ENCODE measurements at regions not wholly inside any gene's neighbourhood (a gene's known extent, or its start where the extent isn't known, plus 50 kb on each side); places are given as distances from the start of the nearest gene placed in this dataset.

GRCh38 chr11:27218421-27219038 is 144.5 kb downstream of the CCDC34 start:
- ChIA-PET CTCF (ENCODE audit: unreplicated experiment) (no interaction called here), POLR2A (no interaction called here)
- Histone ChIP-seq H3K9me3 (ENCODE audit: low read length) (no peaks in the 10 kb centered on the region), H3K27ac (ENCODE audit: low read depth, low read length, poor library complexity, severe bottlenecking) (no peak overlapping the region), H2AFZ (ENCODE audit: low read length) (no peak overlapping the region), H3K4me3 (ENCODE audit: low read depth, low read length, poor library complexity, severe bottlenecking) (no peak overlapping the region), H3K4me2 (ENCODE audit: low read length) (no peak overlapping the region), H3K9me2 (ENCODE audit: insufficient read depth, low read length) (no peaks in the 10 kb centered on the region), H3K36me3 (ENCODE audit: insufficient read depth, low read length) (no peaks in the 10 kb centered on the region), H4K20me1 (ENCODE audit: insufficient read depth, low read length) (no peaks in the 10 kb centered on the region), H3K79me2 (ENCODE audit: insufficient read depth, low read depth, low read length) (no peaks in the 10 kb centered on the region), H3K4me1 (ENCODE audit: insufficient read depth, low read length, poor library complexity, severe bottlenecking) (no peaks in the 10 kb centered on the region)
- TF ChIP-seq CTCF (conservative IDR thresholded peaks at IDR 0.05; ENCODE audit: low read length) (no peak), EZH2phosphoT487 (IDR thresholded peaks at IDR 0.05; ENCODE audit: borderline replicate concordance, low read depth, low read length) (no peak)
- no TSS peak for BruUV-seq (replicated peaks)
- intact Hi-C loops (cut with micrococcal nuclease; ENCODE audit: unreplicated experiment), result no loop called here
- DNase-seq (ENCODE audit: low spot score), result no peak

- Histone ChIP-seq H4K20me1 (ENCODE audit: insufficient read depth, low read length) (no peaks in the 10 kb centered on the region), H3K27ac (ENCODE audit: low read depth, low read length, poor library complexity, severe bottlenecking) (no peak overlapping the region), H3K4me2 (ENCODE audit: low read length) (no peak overlapping the region), H3K36me3 (ENCODE audit: insufficient read depth, low read length) (no peaks in the 10 kb centered on the region), H2AFZ (ENCODE audit: low read length) (no peak overlapping the region), H3K4me1 (ENCODE audit: insufficient read depth, low read length, poor library complexity, severe bottlenecking) (no peaks in the 10 kb centered on the region), H3K9me3 (ENCODE audit: low read length) (no peaks in the 10 kb centered on the region), H3K4me3 (ENCODE audit: low read depth, low read length, poor library complexity, severe bottlenecking) (no peak overlapping the region), H3K9me2 (ENCODE audit: insufficient read depth, low read length) (no peaks in the 10 kb centered on the region), H3K79me2 (ENCODE audit: insufficient read depth, low read depth, low read length) (no peaks in the 10 kb centered on the region)
- no peak for DNase-seq (ENCODE audit: low spot score)
- ChIA-PET POLR2A (no interaction called here), CTCF (ENCODE audit: unreplicated experiment) (no interaction called here)
- TF ChIP-seq EZH2phosphoT487 (IDR thresholded peaks at IDR 0.05; ENCODE audit: borderline replicate concordance, low read depth, low read length) (no peak), CTCF (conservative IDR thresholded peaks at IDR 0.05; ENCODE audit: low read length) (no peak)
- BruUV-seq (replicated peaks), result no TSS peak
- intact Hi-C loops (cut with micrococcal nuclease; ENCODE audit: unreplicated experiment), result no loop called here
Observed at GRCh38 chr11:27217948-27218420, 145.0 kb downstream of the CCDC34 start.

- no TSS peak for BruUV-seq (replicated peaks)
- H3K9me2 ChIP-seq (ENCODE audit: insufficient read depth, low read length), result no peaks in the 10 kb centered on the region
- no peak overlapping the region for H2AFZ ChIP-seq (ENCODE audit: low read length)
- H3K79me2 ChIP-seq (ENCODE audit: insufficient read depth, low read depth, low read length), result no peaks in the 10 kb centered on the region
- no peak overlapping the region for H3K27ac ChIP-seq (ENCODE audit: low read depth, low read length, poor library complexity, severe bottlenecking)
- no peaks in the 10 kb centered on the region for H3K9me3 ChIP-seq (ENCODE audit: low read length)
- POLR2A ChIA-PET, result no interaction called here
- H4K20me1 ChIP-seq (ENCODE audit: insufficient read depth, low read length), result no peaks in the 10 kb centered on the region
- DNase-seq (ENCODE audit: low spot score), result no peak
- no peak overlapping the region for H3K4me2 ChIP-seq (ENCODE audit: low read length)
- intact Hi-C loops (cut with micrococcal nuclease; ENCODE audit: unreplicated experiment), result no loop called here
- H3K4me1 ChIP-seq (ENCODE audit: insufficient read depth, low read length, poor library complexity, severe bottlenecking), result no peaks in the 10 kb centered on the region
- CTCF ChIA-PET (ENCODE audit: unreplicated experiment), result no interaction called here
- TF ChIP-seq CTCF (conservative IDR thresholded peaks at IDR 0.05; ENCODE audit: low read length) (no peak), EZH2phosphoT487 (IDR thresholded peaks at IDR 0.05; ENCODE audit: borderline replicate concordance, low read depth, low read length) (no peak)
- H3K4me3 ChIP-seq (ENCODE audit: low read depth, low read length, poor library complexity, severe bottlenecking), result no peak overlapping the region
- H3K36me3 ChIP-seq (ENCODE audit: insufficient read depth, low read length), result no peaks in the 10 kb centered on the region
Observed at GRCh38 chr11:27217496-27217895, 145.5 kb downstream of the CCDC34 start.

Data from OCI-LY7 (cell line).